HCT116 (cell line): ENCODE measurements at regions not wholly inside any gene's neighbourhood (a gene's known extent, or its start where the extent isn't known, plus 50 kb on each side); places are given as distances from the start of the nearest gene placed in this dataset.

Experiments used
- ATAC-seq: fragments of 200-7000 bp; cut with Tn5 transposase; 2 replicates; pipeline ENCODE4 v1.9.1; 2020; ENCODE audit warnings: mild to moderate bottlenecking, moderate library complexity
- BruUV-seq: library from RNA; stranded (reverse); fragments of 400-500 nt; replicated peaks from 2 replicates; lab custom pipeline; 2021; lab: Mats Ljungman, UMichigan
- CTCF ChIA-PET: fragments of 300-600 bp; sonication (Branson Sonifier 250); formaldehyde crosslinking; loops from one replicate; lab custom pipeline; 2021; ENCODE audit warnings: antibody characterized with exemption; lab: Charles Lee
- POLR2A ChIA-PET: fragments of 300-600, 350-600 bp; sonication (Branson Sonifier 250); formaldehyde crosslinking; loops from one replicate; lab custom pipeline; 2021; ENCODE audit warnings: antibody characterized with exemption; lab: Charles Lee
- RAD21 ChIA-PET, 2 experiments: fragments of 300-600 bp; sonication (Branson Sonifier 250); formaldehyde crosslinking; loops; one replicate each; lab custom pipeline; 2023; ENCODE audit warnings: low total read pairs in 2 of 2; ENCODE audit not compliant: uncharacterized antibody in 2 of 2, unreplicated experiment in 2 of 2, low non-redundant PET in 1 of 2; lab: Charles Lee
- DNase-seq: peaks from one replicate; pipeline ENCODE4 v3.0.0-alpha.2; 2010; ENCODE audit warnings: low read depth, low spot score
- H2AFZ ChIP-seq: fragments of 200-600 bp; shearing (Covaris generic), sonication (generic); 2 replicates; pipeline ENCODE4 v1.6.1; 2017; ENCODE audit warnings: low read depth, mixed run types, mixed read lengths, antibody characterized with exemption, low read length; ENCODE audit not compliant: poor library complexity, severe bottlenecking
- H3K27ac ChIP-seq: 2 replicates; pipeline ENCODE4 v1.5.1; 2012; ENCODE audit warnings: low read depth, low read length
- H3K27me3 ChIP-seq: fragments of 200-600 bp; sonication (generic); 2 replicates; pipeline ENCODE4 v1.6.1; 2016; ENCODE audit warnings: mixed run types, low read length, mixed read lengths; ENCODE audit not compliant: insufficient read depth
- H3K36me3 ChIP-seq, 2 experiments: fragments of 200-500 bp in 1 of 2; fragments of 200-600 bp in 1 of 2; sonication (Bioruptor generic) in 1 of 2; sonication (generic) in 1 of 2; 2 replicates each; pipeline versions ENCODE4 v1.5.1 to v1.6.1; 2014 to 2016; ENCODE audit warnings: low read length in 2 of 2, inconsistent platforms in 1 of 2, mixed read lengths in 1 of 2, mixed run types in 1 of 2; ENCODE audit not compliant: insufficient read depth in 2 of 2, control insufficient read depth in 1 of 2
- H3K4me1 ChIP-seq, 2 experiments: fragments of 200-600 bp in 1 of 2; sonication (generic) in 1 of 2; 2 replicates each; pipeline versions ENCODE4 v1.5.1 to v1.6.1; 2012 to 2017; ENCODE audit warnings: low read length in 2 of 2, inconsistent platforms in 1 of 2, mild to moderate bottlenecking in 1 of 2, mixed read lengths in 1 of 2, mixed run types in 1 of 2, moderate library complexity in 1 of 2; ENCODE audit not compliant: insufficient read depth in 2 of 2, control insufficient read depth in 1 of 2
- H3K4me2 ChIP-seq: fragments of 200-600 bp; sonication (generic); 2 replicates; pipeline ENCODE4 v1.6.1; 2017; ENCODE audit warnings: mixed run types, low read length, mixed read lengths
- H3K4me3 ChIP-seq, 2 experiments: fragments of 200-600 bp in 1 of 2; sonication (generic) in 1 of 2; replicated peaks in 1 of 2; 2 replicates each; pipeline ENCODE4 v1.5.1; 2011 to 2016; ENCODE audit warnings: low read length in 2 of 2, control low read depth in 1 of 2, low read depth in 1 of 2, mild to moderate bottlenecking in 1 of 2, mixed read lengths in 1 of 2, mixed run types in 1 of 2
- H3K79me2 ChIP-seq: fragments of 200-600 bp; sonication (generic); 2 replicates; pipeline ENCODE4 v1.6.1; 2017; ENCODE audit warnings: mild to moderate bottlenecking, mixed run types, low read length, moderate library complexity, mixed read lengths; ENCODE audit not compliant: insufficient read depth
- H3K9ac ChIP-seq: fragments of 200-600 bp; sonication (generic); 2 replicates; pipeline ENCODE4 v1.6.1; 2016; ENCODE audit warnings: low read length, mixed read lengths
- H3K9me2 ChIP-seq: fragments of 200-600 bp; sonication (generic), shearing (Covaris generic); 2 replicates; pipeline ENCODE4 v1.6.1; 2017; ENCODE audit warnings: mixed run types, mild to moderate bottlenecking, moderate library complexity; ENCODE audit not compliant: insufficient read depth
- H3K9me3 ChIP-seq, 2 experiments: fragments of 200-500 bp in 1 of 2; fragments of 200-600 bp in 1 of 2; sonication (Bioruptor generic) in 1 of 2; sonication (generic) in 1 of 2; 2 replicates each; pipeline ENCODE4 v1.6.1; 2014 to 2017; ENCODE audit warnings: low read length in 2 of 2, mixed read lengths in 2 of 2, inconsistent platforms in 1 of 2, low read depth in 1 of 2, mild to moderate bottlenecking in 1 of 2, mixed run types in 1 of 2, moderate library complexity in 1 of 2; ENCODE audit not compliant: control insufficient read depth in 1 of 2, insufficient read depth in 1 of 2
- H4K20me1 ChIP-seq: fragments of 200-600 bp; sonication (generic), shearing (Covaris generic); 2 replicates; pipeline ENCODE4 v1.6.1; 2017; ENCODE audit warnings: mixed run types, mild to moderate bottlenecking, moderate library complexity; ENCODE audit not compliant: insufficient read depth
- ATF3 ChIP-seq: IDR thresholded peaks from 2 replicates; pipeline ENCODE4 v1.6.1; 2012
- CBX3 ChIP-seq: IDR thresholded peaks from 2 replicates; pipeline ENCODE4 v1.6.1; 2012; ENCODE audit warnings: low read depth
- CTCF ChIP-seq, 3 experiments: fragments of 200-600 bp in 1 of 3; sonication (generic) in 1 of 3; IDR thresholded peaks in 2 of 3; conservative IDR thresholded peaks in 1 of 3; 2 replicates each; pipeline ENCODE4 v1.5.1; 2012 to 2017; ENCODE audit warnings: low read depth in 2 of 3, low read length in 2 of 3, antibody characterized with exemption in 1 of 3, borderline replicate concordance in 1 of 3, control low read depth in 1 of 3, mild to moderate bottlenecking in 1 of 3, mixed read lengths in 1 of 3, mixed run types in 1 of 3, moderate library complexity in 1 of 3; ENCODE audit not compliant: insufficient read depth in 1 of 3
- EGR1 ChIP-seq: IDR thresholded peaks from 2 replicates; pipeline ENCODE4 v1.6.1; 2012; ENCODE audit warnings: low read depth
- EZH2 ChIP-seq: fragments of 200-600 bp; sonication (generic); IDR thresholded peaks from 2 replicates; pipeline ENCODE4 v1.6.1; 2017; ENCODE audit warnings: antibody characterized with exemption, mixed run types
- FOSL1 ChIP-seq: IDR thresholded peaks from 2 replicates; pipeline ENCODE4 v1.6.1; 2012; ENCODE audit warnings: low read depth
- POLR2A ChIP-seq: IDR thresholded peaks from 2 replicates; pipeline ENCODE4 v1.7.0; 2011; ENCODE audit warnings: borderline replicate concordance; ENCODE audit not compliant: insufficient read depth, insufficient read length; ENCODE audit errors: extremely low read depth
- POLR2AphosphoS5 ChIP-seq: IDR thresholded peaks from 2 replicates; pipeline ENCODE4 v1.6.1; 2011; ENCODE audit warnings: mild to moderate bottlenecking, low read depth, low read length, moderate library complexity
- RAD21 ChIP-seq: IDR thresholded peaks from 2 replicates; pipeline ENCODE4 v1.6.1; 2012; ENCODE audit warnings: low read depth, mild to moderate bottlenecking
- SP1 ChIP-seq: IDR thresholded peaks from 2 replicates; pipeline ENCODE4 v1.6.1; 2012; ENCODE audit warnings: low read depth
- TCF7L2 ChIP-seq: IDR thresholded peaks from 2 replicates; pipeline ENCODE4 v1.7.0; 2011; ENCODE audit warnings: borderline replicate concordance, inconsistent platforms; ENCODE audit not compliant: insufficient read depth, insufficient read length; ENCODE audit errors: extremely low read depth
- YY1 ChIP-seq: IDR thresholded peaks from 2 replicates; pipeline ENCODE4 v1.6.1; 2011; ENCODE audit warnings: low read length, low read depth, moderate library complexity, mild to moderate bottlenecking; ENCODE audit not compliant: insufficient replicate concordance; ENCODE audit errors: extremely low read depth
- ZFX ChIP-seq: fragments of 450-650 bp; IDR thresholded peaks from 2 replicates; pipeline ENCODE4 v1.6.1; 2017
- intact Hi-C: fragments of 100-400 bp; cut with micrococcal nuclease; formaldehyde crosslinking; loops from 2 replicates; pipeline ENCODE4 v1.10.0; 2022
- TF ChIP-seq, protein P1 (sequence below): IDR thresholded peaks from 2 replicates; pipeline ENCODE4 v1.6.1; 2012

GRCh38 chr7:94111009-94111408 lies 106.9 kb upstream of the BET1 start:
- no TSS peak for BruUV-seq
- DNase-seq (no peak), ATAC-seq (no peak)
- no peak overlapping the region for H2AFZ ChIP-seq
- H3K9ac ChIP-seq: no peak overlapping the region
- intact Hi-C loops: no loop called here
- ChIA-PET POLR2A (no interaction called here), CTCF (no interaction called here)
- no peaks in the 10 kb centered on the region for H3K36me3 ChIP-seq
- H3K9me3 ChIP-seq: no peaks in the 10 kb centered on the region
- H3K4me3 ChIP-seq: no peak overlapping the region
- H3K79me2 ChIP-seq: no peaks in the 10 kb centered on the region
- TF ChIP-seq TCF7L2 (no peak), RAD21 (no peak), POLR2AphosphoS5 (no peak), ZFX (no peak), CTCF (IDR thresholded peaks at IDR 0.05 in 2 of 3, conservative IDR thresholded peaks at IDR 0.05 in 1 of 3; ENCODE audit: borderline replicate concordance in 1 of 3, insufficient read depth in 1 of 3, low read depth in 2 of 3, low read length in 2 of 3) (no peak), EZH2 (no peak), CBX3 (no peak), EGR1 (no peak), FOSL1 (no peak), POLR2A (no peak), ATF3 (no peak), YY1 (no peak), SP1 (no peak)
- TF ChIP-seq, protein P1, sequence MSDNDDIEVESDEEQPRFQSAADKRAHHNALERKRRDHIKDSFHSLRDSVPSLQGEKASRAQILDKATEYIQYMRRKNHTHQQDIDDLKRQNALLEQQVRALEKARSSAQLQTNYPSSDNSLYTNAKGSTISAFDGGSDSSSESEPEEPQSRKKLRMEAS: no peak
- TF ChIP-seq, all 23 proteins: peak for 0
- H3K4me2 ChIP-seq: no peak overlapping the region
- RAD21 ChIA-PET: no interaction called here
- no peaks in the 10 kb centered on the region for H4K20me1 ChIP-seq
- no peaks in the 10 kb centered on the region for H3K9me2 ChIP-seq
- no peaks in the 10 kb centered on the region for H3K4me1 ChIP-seq
- no peak overlapping the region for H3K27ac ChIP-seq
- no peaks in the 10 kb centered on the region; the same call in 1 of the 2 replicates for H3K27me3 ChIP-seq
